ENCODE measurements at regions not wholly inside any gene's neighbourhood (a gene's known extent, or its start where the extent isn't known, plus 50 kb on each side); places are given as distances from the start of the nearest gene placed in this dataset.

DNA sequence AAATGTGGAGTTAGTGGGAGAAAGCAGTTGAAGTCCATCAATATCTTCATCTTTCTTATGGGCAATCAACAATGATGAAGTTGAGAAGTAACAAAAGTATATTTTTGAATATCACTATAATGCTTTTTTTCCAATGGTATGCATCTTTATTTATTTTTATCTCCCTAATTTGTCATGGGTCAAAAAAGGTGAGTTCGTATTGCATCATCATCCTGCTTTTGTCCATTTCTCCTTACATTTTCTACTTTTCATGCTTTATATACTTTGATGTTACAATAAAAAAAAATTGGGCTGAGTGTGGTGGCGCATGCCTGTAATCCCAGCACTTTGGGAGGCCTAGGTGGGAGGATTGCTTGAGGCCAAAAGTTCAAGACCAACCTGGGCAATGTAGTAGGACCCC lies 101.2 kb upstream of the STXBP5 start:
- H3K27me3 ChIP-seq (ENCODE audit: insufficient read depth, poor library complexity, severe bottlenecking), result no peaks in the 10 kb centered on the region
- no peak overlapping the region for H3K4me3 ChIP-seq (ENCODE audit: severe bottlenecking)
- no peak for DNase-seq (ENCODE audit: low spot score)
- no peaks in the 10 kb centered on the region for H3K9me3 ChIP-seq (ENCODE audit: severe bottlenecking)
- no peak overlapping the region for H3K27ac ChIP-seq (ENCODE audit: poor library complexity, severe bottlenecking)
- no peak for ATAC-seq (ENCODE audit: low read depth)
- H3K4me1 ChIP-seq (ENCODE audit: insufficient read depth, poor library complexity, severe bottlenecking), result no peaks in the 10 kb centered on the region
- no peaks in the 10 kb centered on the region for H3K36me3 ChIP-seq (ENCODE audit: low read depth)
- TF ChIP-seq, protein P1, sequence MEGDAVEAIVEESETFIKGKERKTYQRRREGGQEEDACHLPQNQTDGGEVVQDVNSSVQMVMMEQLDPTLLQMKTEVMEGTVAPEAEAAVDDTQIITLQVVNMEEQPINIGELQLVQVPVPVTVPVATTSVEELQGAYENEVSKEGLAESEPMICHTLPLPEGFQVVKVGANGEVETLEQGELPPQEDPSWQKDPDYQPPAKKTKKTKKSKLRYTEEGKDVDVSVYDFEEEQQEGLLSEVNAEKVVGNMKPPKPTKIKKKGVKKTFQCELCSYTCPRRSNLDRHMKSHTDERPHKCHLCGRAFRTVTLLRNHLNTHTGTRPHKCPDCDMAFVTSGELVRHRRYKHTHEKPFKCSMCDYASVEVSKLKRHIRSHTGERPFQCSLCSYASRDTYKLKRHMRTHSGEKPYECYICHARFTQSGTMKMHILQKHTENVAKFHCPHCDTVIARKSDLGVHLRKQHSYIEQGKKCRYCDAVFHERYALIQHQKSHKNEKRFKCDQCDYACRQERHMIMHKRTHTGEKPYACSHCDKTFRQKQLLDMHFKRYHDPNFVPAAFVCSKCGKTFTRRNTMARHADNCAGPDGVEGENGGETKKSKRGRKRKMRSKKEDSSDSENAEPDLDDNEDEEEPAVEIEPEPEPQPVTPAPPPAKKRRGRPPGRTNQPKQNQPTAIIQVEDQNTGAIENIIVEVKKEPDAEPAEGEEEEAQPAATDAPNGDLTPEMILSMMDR (IDR thresholded peaks at IDR 0.05; ENCODE audit: poor library complexity, severe bottlenecking), result no peak

DNA sequence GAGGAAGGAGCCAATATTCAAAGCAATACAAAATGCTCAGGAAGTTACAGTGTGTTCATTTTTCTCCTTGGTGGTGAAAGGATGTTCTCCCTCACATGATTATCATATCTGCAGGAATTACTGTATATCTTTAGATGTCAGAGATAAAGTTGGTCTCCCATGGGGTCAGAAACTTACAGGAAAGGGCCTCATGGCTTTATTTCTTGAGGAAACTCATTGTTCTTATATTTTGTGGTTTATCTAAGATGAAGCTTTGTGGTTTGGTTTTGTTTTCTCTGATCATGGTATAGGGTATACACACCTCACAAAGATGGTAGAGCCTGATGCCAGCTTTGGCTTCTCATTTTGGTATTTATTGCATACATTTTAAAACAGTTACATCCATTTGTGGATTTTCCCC lies 100.5 kb upstream of the STXBP5 start:
- Histone ChIP-seq H3K9me3 (ENCODE audit: severe bottlenecking) (no peaks in the 10 kb centered on the region), H3K4me1 (ENCODE audit: insufficient read depth, poor library complexity, severe bottlenecking) (no peaks in the 10 kb centered on the region), H3K27me3 (ENCODE audit: insufficient read depth, poor library complexity, severe bottlenecking) (no peaks in the 10 kb centered on the region), H3K4me3 (ENCODE audit: severe bottlenecking) (no peak overlapping the region), H3K36me3 (ENCODE audit: low read depth) (no peaks in the 10 kb centered on the region), H3K27ac (ENCODE audit: poor library complexity, severe bottlenecking) (no peak overlapping the region)
- ATAC-seq (ENCODE audit: low read depth) (no peak), DNase-seq (ENCODE audit: low spot score) (no peak)
- TF ChIP-seq, protein P1 (IDR thresholded peaks at IDR 0.05; ENCODE audit: poor library complexity, severe bottlenecking), result no peak

DNA sequence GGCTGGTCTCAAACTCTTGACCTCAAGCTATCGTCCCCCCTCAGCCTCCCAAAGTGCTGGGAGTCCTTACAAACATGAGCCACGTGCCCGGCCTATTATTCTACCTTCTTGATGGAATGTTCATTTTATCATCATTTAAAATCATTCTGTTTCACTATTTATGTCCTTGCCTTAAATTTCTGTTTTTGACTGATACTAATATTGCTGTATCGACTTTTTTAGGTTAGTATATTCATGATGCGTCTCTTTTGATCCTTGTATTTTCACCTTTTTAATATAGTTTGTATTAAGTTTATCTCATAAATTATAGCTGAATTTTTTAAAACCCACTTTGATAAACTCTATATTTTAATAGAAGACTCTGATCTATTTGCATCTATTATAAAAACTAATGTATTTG lies 98.4 kb upstream of the STXBP5 start:
- no peak for DNase-seq (ENCODE audit: low spot score)
- Histone ChIP-seq H3K4me1 (ENCODE audit: insufficient read depth, poor library complexity, severe bottlenecking) (no peaks in the 10 kb centered on the region), H3K27me3 (ENCODE audit: insufficient read depth, poor library complexity, severe bottlenecking) (no peaks in the 10 kb centered on the region), H3K36me3 (ENCODE audit: low read depth) (no peaks in the 10 kb centered on the region), H3K27ac (ENCODE audit: poor library complexity, severe bottlenecking) (no peak overlapping the region), H3K4me3 (ENCODE audit: severe bottlenecking) (no peak overlapping the region), H3K9me3 (ENCODE audit: severe bottlenecking) (no peaks in the 10 kb centered on the region)
- TF ChIP-seq, protein P1 (IDR thresholded peaks at IDR 0.05; ENCODE audit: poor library complexity, severe bottlenecking), result no peak
- no peak for ATAC-seq (ENCODE audit: low read depth)

DNA sequence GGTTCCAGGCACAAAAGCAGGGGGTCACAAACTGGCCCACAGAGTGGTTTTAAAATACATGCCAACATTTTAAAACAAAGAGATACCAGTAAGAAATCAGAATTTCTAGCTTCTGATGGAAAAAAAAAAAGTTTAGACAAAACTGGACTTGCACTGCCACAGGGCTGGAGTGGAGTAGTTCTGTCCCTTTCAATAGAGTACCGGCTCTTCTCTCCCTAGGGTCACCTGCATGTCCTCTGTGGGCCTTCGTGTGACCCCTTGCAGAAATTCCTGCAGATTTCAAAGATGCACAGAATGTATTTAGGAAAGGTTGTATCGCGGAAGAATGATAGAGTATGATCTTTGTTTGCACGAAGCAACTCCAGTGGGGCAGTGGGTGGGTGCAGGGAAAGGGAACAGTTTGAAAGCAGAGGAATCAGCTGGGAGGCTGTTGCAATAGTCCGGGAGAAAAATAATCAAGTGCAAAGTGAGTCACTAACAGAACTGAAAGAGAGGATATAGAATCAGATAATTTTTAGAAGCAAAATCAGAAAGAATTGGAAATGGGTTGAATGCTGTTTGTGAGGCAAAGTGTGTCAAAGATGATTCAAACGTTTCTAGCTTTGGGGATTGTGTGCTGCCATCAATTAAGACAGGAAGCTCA lies 97.3 kb upstream of the STXBP5 start:
- Histone ChIP-seq H3K27me3 (ENCODE audit: insufficient read depth, poor library complexity, severe bottlenecking) (no peaks in the 10 kb centered on the region), H3K4me1 (ENCODE audit: insufficient read depth, poor library complexity, severe bottlenecking) (no peaks in the 10 kb centered on the region), H3K9me3 (ENCODE audit: severe bottlenecking) (no peaks in the 10 kb centered on the region), H3K4me3 (ENCODE audit: severe bottlenecking) (no peak overlapping the region), H3K27ac (ENCODE audit: poor library complexity, severe bottlenecking) (no peak overlapping the region), H3K36me3 (ENCODE audit: low read depth) (no peaks in the 10 kb centered on the region)
- TF ChIP-seq, protein P1 (IDR thresholded peaks at IDR 0.05; ENCODE audit: poor library complexity, severe bottlenecking), result no peak
- ATAC-seq (ENCODE audit: low read depth) (peak; percentile 33; the same call in 1 of the 3 replicates), DNase-seq (ENCODE audit: low spot score) (no peak)

DNA sequence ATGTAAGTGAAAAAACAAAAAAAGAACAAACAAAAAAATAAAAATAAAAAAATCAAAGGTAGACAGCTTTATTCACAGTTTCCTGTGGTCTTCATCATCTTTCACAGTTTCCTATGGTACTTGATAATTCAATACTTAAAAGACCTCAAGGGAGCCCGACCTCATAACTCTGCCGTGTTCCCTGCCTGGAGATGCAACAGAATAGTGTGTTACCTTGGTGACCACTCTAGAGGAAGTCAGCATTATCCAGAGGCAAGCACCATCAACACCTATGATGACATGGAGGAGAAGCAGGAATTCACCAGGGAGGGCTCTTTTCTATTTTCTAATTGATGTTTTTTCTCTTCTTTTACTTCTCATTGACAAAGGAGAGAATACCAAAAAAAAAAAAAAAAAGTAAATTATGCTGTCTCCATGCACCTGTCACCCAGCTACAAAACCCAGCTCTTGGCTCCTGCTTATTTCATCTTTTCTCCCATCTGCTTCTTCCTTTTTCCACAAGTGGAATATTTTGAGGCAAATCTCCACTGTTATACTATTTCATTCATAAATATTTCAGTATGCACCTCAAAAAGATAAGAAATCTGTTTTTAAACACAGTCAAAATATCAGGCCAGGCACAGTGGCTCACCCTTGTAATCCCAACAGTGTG lies 95.8 kb upstream of the STXBP5 start:
- Histone ChIP-seq H3K4me1 (ENCODE audit: insufficient read depth, poor library complexity, severe bottlenecking) (no peaks in the 10 kb centered on the region), H3K9me3 (ENCODE audit: severe bottlenecking) (no peaks in the 10 kb centered on the region), H3K27me3 (ENCODE audit: insufficient read depth, poor library complexity, severe bottlenecking) (no peaks in the 10 kb centered on the region), H3K36me3 (ENCODE audit: low read depth) (no peaks in the 10 kb centered on the region), H3K27ac (ENCODE audit: poor library complexity, severe bottlenecking) (no peak overlapping the region), H3K4me3 (ENCODE audit: severe bottlenecking) (no peak overlapping the region)
- TF ChIP-seq, protein P1 (IDR thresholded peaks at IDR 0.05; ENCODE audit: poor library complexity, severe bottlenecking), result no peak
- no peak for ATAC-seq (ENCODE audit: low read depth)
- DNase-seq (ENCODE audit: low spot score), result no peak

All from RWPE2 (cell line).